Lower leg skin (tissue), 3 donors: ENCODE measurements at regions not wholly inside any gene's neighbourhood (a gene's known extent, or its start where the extent isn't known, plus 50 kb on each side); places are given as distances from the start of the nearest gene placed in this dataset.

ENCODE experiments used
- POLR2A ChIP-seq, 2 donors: fragments of 450-650 bp; IDR thresholded peaks; one replicate each; pipeline ENCODE4 v1.6.1; 2016 to 2017; ENCODE audit warnings: antibody characterized with exemption in 2 of 2, mild to moderate bottlenecking in 1 of 2, moderate library complexity in 1 of 2
- TF ChIP-seq, protein P1 (sequence below), 3 donors: fragments of 450-650 bp; IDR thresholded peaks; one replicate each; pipeline ENCODE4 v1.5.1; 2016; ENCODE audit warnings: antibody characterized with exemption in 3 of 3, mild to moderate bottlenecking in 3 of 3, moderate library complexity in 2 of 3

DNA sequence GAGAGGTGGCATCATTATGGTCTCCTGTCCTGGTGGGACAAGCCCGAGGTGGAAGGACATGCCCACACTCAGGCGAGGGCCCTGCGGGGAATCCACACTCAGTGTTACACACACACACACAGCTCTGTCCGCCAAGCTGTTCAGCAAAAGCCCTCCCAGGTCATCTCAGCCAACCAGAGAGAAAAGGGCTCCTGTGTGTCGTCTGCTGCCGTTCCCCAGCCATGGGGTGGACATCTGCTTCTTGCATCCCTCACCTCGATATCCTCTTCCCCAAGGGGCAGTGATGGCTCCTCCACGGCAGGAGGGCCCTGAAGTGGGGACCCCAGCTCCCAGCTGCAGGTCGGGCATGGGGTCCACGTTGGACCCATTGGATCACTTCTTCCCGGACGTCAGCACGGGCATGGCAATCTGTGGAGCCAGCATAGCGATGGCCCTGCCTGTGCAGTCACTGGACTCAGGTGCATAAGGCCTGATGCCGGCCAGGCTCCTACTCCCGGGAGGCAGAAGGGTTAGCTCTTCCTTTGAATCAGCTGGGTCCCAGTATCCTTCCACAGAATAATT, 290.1 kb downstream of the C16orf95 start:
- TF ChIP-seq, protein P1, sequence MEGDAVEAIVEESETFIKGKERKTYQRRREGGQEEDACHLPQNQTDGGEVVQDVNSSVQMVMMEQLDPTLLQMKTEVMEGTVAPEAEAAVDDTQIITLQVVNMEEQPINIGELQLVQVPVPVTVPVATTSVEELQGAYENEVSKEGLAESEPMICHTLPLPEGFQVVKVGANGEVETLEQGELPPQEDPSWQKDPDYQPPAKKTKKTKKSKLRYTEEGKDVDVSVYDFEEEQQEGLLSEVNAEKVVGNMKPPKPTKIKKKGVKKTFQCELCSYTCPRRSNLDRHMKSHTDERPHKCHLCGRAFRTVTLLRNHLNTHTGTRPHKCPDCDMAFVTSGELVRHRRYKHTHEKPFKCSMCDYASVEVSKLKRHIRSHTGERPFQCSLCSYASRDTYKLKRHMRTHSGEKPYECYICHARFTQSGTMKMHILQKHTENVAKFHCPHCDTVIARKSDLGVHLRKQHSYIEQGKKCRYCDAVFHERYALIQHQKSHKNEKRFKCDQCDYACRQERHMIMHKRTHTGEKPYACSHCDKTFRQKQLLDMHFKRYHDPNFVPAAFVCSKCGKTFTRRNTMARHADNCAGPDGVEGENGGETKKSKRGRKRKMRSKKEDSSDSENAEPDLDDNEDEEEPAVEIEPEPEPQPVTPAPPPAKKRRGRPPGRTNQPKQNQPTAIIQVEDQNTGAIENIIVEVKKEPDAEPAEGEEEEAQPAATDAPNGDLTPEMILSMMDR (IDR thresholded peaks at IDR 0.05), result no peak
- TF ChIP-seq POLR2A (IDR thresholded peaks at IDR 0.05), result no peak
